ENCODE measurements at regions not wholly inside any gene's neighbourhood (a gene's known extent, or its start where the extent isn't known, plus 50 kb on each side); places are given as distances from the start of the nearest gene placed in this dataset.

- H3K4me3 Mint-ChIP-seq, result no peak overlapping the region
- H3K79me2 ChIP-seq (ENCODE audit: insufficient read depth, low read length), result no peaks in the 10 kb centered on the region
- H3K27ac Mint-ChIP-seq, result no peak overlapping the region
- no peak overlapping the region for H2BK5ac ChIP-seq (ENCODE audit: insufficient read length, low read length)
- H3K56ac ChIP-seq (ENCODE audit: insufficient read length, low read depth, low read length), result no peak overlapping the region
- H3K4me1 Mint-ChIP-seq, result peaks cover 7% of the 10 kb centered on the region in 2 experiments
- no peak overlapping the region for H3K4me2 ChIP-seq (ENCODE audit: insufficient read depth, insufficient read length, low read length)
- H3K36me3 Mint-ChIP-seq (ENCODE audit: insufficient read depth in 1 of 3, low read depth in 3 of 3), result peaks cover 12 to 31% (median 19%) of the 10 kb centered on the region in 3 experiments
- no peak for DNase-seq
- no peak for TF ChIP-seq CTCF (conservative IDR thresholded peaks at IDR 0.05)
- no peak overlapping the region for H2BK15ac ChIP-seq (ENCODE audit: low read depth, low read length)
- H2AFZ ChIP-seq (ENCODE audit: low read length), result no peak overlapping the region
- no peak overlapping the region for H4K8ac ChIP-seq (replicated peaks; ENCODE audit: insufficient read length, low read depth, low read length)
- H2BK120ac ChIP-seq (ENCODE audit: low read depth, low read length, poor library complexity, severe bottlenecking), result no peak overlapping the region
- H3K9me3 Mint-ChIP-seq, result peaks cover 36 to 44% of the 10 kb centered on the region in 2 experiments
- no peak overlapping the region for H3K4ac ChIP-seq (ENCODE audit: low read depth, low read length)
- no peak overlapping the region for H3K23ac ChIP-seq (ENCODE audit: insufficient read length, low read depth, low read length)
- no peaks in the 10 kb centered on the region for H4K20me1 ChIP-seq (ENCODE audit: control insufficient read depth, insufficient read depth, insufficient read length)
- H3K4me1 ChIP-seq (ENCODE audit: insufficient read depth, low read length), result no peaks in the 10 kb centered on the region; the same call in 1 of the 2 replicates
- no peak overlapping the region for H4K5ac ChIP-seq (ENCODE audit: insufficient read length, low read depth, low read length)
- H3K23me2 ChIP-seq (ENCODE audit: insufficient read length, low read depth, low read length, poor library complexity, severe bottlenecking), result no peaks in the 10 kb centered on the region
- H2BK20ac ChIP-seq (ENCODE audit: low read depth, low read length, poor library complexity, severe bottlenecking), result no peak overlapping the region
- no peak overlapping the region for H2AK5ac ChIP-seq (ENCODE audit: insufficient read length, low read length)
- H3K27ac ChIP-seq (ENCODE audit: insufficient read length, low read depth, low read length), result no peak overlapping the region
- no peak overlapping the region for H3K18ac ChIP-seq (ENCODE audit: insufficient read length, low read depth, low read length)
- no peak overlapping the region for H3K14ac ChIP-seq (ENCODE audit: insufficient read depth, low read length)
- no peaks in the 10 kb centered on the region for H3K79me1 ChIP-seq (ENCODE audit: insufficient read depth, low read depth, low read length, poor library complexity, severe bottlenecking)
- no peak overlapping the region for H4K91ac ChIP-seq (ENCODE audit: insufficient read length, low read depth, low read length)
- no peak overlapping the region for H3T11ph ChIP-seq (ENCODE audit: low read length)
- H3K9ac ChIP-seq (ENCODE audit: extremely low read depth, insufficient read length, low read length), result no peak overlapping the region
- WGBS (ENCODE audit: extremely low coverage, insufficient read length, low lambda C conversion rate), result no CpG with 5 or more reads among the region's 2 CpGs
- H3K27me3 Mint-ChIP-seq (ENCODE audit: low read depth), result peaks cover 9% of the 10 kb centered on the region
- H3K9me3 ChIP-seq (ENCODE audit: control insufficient read depth, low read depth, low read length), result peaks cover 6% of the 10 kb centered on the region
- H2BK12ac ChIP-seq (ENCODE audit: insufficient read length, low read depth, low read length), result no peak overlapping the region
- H3K27me3 ChIP-seq (ENCODE audit: insufficient read depth, low read length), result no peaks in the 10 kb centered on the region
These were observed 92.9 kb downstream of the TPRA1 start for GRCh38 chr3:127497676-127498075.
